ENCODE measurements at regions not wholly inside any gene's neighbourhood (a gene's known extent, or its start where the extent isn't known, plus 50 kb on each side); places are given as distances from the start of the nearest gene placed in this dataset.

- no peak for DNase-seq
Observed at GRCh38 chr13:27014406-27015359, 156.9 kb downstream of the USP12 start.

DNA sequence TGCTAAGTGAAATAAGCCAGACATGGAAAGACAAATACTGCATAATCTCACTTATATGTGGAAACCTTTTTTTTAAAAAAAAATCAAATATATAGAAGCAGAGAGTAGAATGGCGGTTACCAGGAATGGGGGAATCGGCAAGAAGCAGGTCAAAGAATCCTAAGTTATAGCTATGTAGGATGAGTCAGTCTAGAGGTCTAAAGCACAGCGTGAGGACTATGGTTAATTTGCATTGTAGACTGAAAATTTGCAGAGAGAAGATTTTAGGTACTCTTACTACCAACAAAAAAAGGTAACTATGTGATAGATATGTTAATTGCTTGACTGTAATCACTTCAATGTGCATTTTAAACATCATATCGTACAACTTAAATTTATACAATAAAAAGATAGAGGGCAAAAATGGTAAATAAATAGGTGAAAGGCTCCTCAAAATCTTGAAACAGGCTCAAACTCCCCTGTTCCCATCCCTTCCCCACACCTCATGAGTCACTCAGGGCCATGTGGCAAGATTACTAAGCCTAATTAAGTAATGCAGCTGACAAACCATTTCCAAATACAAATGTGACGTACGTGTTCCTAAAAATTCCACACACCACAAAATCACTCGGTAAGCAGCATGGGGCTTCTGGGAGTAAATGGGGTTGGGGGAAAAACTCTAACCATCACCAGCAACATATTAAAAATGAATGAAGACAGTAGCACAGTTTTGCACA lies 159.0 kb downstream of the USP12 start:
- no peak for DNase-seq

DNA sequence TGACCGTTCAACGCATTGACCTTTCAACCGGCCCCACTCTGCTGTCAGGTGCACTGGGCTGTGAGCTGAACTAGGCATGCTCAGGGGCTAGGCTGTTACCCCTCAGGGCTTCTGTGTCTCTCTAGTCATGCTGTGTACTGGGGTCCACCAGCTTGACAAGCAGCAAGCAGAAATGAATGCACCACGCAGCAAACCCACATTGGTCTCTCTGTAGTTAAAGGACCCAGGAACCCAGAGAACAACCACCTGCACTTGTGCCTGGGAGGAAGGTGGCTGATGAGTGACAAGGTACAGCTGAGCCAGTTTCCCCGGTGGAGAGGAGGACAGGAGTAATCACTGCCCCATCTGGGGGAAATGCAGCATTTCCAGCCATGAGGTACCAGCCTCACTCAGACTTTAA lies 159.9 kb downstream of the USP12 start:
- DNase-seq, result no peak

DNA sequence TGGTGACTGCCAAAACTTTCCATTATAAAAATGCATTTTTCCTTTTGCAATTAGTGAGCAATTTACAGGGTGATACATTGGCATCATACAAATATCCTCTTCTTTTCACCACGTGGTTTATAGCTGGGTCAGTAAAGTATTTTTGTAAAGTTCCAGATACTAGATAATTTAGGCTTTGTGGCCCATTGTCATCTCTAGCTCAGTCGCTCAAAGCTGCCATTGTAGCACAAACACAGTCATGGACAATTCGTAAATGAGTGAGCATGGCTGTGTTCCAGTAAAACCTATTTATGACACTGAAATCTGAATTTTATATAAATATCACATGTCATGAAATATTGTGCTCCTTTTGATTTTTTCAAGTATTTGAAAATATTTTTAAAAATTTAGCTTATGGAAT lies 162.9 kb downstream of the USP12 start:
- no peak for DNase-seq

- DNase-seq, result no peak
Observed at GRCh38 chr13:27007166-27007565, 164.4 kb downstream of the USP12 start.

GRCh38 chr13:27006519-27007161 lies 165.0 kb downstream of the USP12 start:
- no peak for DNase-seq

DNA sequence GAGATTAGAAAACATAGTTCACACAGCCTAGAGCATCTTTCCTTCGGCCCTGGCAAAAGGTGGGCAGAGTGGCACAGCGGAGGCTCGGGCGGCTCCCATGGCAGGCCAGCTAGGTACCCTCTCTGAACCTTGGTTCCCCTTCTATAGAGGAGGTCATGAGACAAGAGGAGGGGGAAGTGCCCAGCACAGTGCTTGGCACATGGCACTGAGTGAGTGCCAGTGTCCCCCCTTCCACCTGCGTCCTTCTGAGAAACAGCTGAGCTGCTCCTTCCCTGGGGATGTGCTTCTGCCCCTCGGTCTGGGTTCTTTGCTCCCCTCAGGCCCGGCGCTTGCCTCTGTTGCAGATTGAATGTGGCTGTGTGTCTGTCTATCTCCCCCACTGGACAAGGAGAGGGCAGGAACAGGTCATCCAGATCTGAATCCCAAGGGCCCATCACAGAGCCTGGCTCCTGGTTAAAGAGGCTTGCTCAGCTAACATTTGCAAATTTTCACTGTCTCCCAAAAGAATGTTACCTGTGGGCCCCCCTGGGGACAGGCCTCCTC lies 165.6 kb downstream of the USP12 start:
- no peak for DNase-seq

GRCh38 chr13:27005556-27005955 lies 166.1 kb downstream of the USP12 start:
- no peak for DNase-seq

- DNase-seq, result no peak
Observed at GRCh38 chr13:27004866-27005265, 166.7 kb downstream of the USP12 start.

GRCh38 chr13:27004326-27004725 lies 167.3 kb downstream of the USP12 start:
- no peak for DNase-seq

GRCh38 chr13:27001705-27002104 lies 169.9 kb downstream of the USP12 start:
- no peak for DNase-seq

DNA sequence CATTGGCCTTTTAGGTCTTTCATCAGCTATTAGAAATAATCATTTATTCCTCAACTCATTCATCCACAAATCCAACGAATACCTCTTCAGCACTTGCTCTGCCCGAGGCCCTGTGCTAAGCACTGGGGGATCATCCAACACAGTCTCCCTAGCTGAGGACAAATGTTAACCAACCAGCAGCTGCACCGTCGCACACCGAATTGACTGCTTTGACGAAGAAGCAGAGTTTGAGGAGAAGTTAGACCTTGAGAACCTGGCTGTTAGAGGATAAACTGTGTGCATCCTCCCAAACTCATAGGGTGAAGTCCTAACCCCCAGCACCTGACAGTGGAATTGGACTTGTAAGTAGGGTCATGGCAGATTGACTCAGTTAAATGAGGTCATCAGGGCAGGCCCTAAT lies 170.9 kb downstream of the USP12 start:
- DNase-seq, result no peak

DNA sequence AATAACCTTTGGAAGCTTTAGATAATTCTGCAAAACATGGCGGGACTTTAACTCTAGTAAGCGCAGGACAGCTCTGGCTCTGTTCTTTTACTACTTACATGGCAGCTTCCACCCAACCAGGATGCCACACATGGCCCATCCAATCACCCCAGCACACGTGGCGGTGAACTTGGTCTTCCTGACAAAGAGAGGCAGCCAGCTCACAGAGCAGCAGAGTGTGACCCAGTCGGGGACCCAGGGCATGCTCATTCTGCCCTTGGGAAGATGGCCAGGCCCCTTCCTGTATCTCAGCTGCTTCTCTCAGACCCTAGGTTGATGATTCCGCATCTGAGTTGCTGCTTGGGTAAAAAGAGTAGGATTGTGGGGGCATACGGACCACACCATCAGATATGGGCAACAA lies 172.1 kb downstream of the USP12 start:
- DNase-seq, result no peak

DNA sequence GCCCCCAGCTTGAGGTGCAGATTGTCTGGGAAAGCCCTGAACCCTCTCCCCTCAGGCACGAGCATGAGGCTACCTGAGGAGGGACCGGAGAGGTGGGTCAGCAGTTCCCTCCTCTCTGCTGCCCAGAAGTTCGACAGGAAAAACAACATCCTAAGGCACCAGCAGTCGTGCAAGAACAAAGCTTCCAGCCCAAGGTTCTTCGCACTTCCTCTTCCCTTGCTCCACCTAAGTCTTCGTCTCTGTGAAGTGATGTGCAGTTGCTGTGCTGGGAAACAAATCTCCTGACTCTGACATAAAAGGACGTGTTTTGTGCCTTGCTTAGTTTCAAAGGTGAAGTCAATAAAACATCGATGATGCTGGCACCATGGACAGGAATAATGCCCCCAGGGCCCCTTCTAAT lies 173.3 kb downstream of the USP12 start:
- DNase-seq, result no peak

- DNase-seq, result no peak
Observed at GRCh38 chr13:26996965-26997752, 174.5 kb downstream of the USP12 start.

- DNase-seq, result no peak
Observed at GRCh38 chr13:26995159-26995558, 176.5 kb downstream of the USP12 start.

DNA sequence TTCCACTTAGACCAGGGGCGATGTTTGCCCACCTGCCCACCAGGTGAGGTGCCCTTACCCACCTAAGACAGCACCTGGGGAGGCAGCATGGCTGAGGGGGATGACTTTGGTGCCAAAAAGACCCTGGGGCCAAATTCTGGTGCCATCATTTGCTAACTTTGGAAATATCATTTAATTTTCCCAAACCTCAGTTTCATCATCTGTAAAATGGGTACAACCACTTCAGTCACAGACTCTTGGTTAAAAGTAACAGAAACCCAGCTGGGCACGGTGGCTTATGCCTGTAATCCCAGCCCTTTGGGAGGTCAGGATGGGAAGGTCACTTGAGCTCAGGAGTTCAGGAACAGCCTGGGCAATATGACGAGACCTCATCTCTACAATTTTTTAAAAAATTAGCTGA lies 177.8 kb downstream of the USP12 start:
- DNase-seq, result no peak

DNA sequence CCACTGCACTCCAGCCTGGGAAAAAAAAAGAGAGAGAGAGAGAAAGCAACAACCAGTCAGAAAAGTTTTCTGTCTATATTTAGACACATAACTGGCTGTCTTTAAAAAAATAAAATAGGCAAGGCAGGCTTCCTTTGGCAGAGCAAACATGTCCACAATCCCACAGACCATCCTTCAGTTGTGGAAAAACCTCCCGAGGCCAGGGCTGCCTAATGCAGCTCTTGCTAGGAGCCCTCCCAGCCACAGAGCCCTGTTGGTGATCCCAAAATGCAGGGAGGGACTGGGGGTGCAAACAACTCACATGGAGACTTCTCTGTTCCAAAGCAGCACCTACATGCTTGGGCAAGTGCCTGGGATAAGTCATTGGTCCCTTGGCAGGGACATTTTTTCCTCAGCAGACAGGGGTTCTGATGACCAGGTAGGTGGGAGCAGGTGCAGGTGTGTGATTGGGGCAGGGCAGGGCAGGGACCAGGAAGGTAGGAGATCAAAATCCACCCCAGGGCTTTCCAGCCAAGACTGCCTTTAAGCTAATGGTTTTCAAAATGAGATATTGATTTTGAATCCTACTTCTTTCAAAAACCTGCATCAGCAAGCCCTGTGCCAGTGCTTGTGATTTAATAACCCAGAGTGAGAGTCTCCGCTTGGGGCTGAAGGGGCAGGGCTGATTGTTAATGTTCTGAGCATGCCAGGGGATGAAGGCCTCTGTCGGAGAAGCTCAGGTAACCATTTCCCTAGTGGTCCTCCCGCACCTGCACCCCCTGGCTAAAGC lies 178.5 kb downstream of the USP12 start:
- DNase-seq, result no peak

DNA sequence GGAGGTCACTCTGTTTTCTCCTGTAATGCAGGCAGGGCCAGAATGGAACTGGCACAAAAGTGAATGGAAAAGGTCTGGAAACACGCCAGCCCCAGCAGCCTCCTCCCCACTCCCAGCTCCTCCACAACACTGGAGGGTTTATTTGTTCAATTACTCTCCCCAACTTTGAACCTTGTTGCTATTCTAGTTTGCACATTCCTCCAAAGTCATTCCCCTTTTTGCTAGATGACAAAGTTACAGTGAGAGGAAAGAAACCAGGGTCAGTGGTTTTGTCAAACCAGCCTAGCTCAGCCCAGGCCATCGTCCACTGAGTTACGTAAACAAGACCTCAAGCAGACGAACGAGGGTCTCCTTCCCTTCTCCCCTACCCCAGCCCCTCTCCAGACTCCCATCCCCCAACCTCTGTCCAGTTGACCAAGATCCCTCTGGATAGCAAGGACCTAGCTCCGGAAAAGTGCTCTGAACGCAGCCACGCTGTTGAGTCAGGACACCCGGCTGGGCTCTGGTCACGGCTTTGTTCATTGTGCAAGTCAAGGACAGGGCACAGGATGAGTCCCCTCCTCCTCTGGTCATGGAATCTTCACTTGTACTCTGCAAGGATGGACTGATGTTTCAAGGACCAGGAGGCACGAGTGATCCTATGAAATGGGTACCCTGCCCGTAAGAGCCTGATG lies 180.0 kb downstream of the USP12 start:
- DNase-seq, result no peak

- DNase-seq, result no peak
Observed at GRCh38 chr13:26989957-26990713, 181.5 kb downstream of the USP12 start.

All from activated CD4-positive, alpha-beta T cell treated with anti-CD3 and anti-CD28 coated beads, Interleukin-2, amount 50 U/mL, for 4 hours (primary cell).